ELF-1 (cell line): ENCODE measurements at regions not wholly inside any gene's neighbourhood (a gene's known extent, or its start where the extent isn't known, plus 50 kb on each side); places are given as distances from the start of the nearest gene placed in this dataset.

Experiments
- DNase-seq: peaks from one replicate; pipeline ENCODE4 v3.0.0-alpha.2; 2016; ENCODE audit warnings: low read depth, low spot score

GRCh38 chr5:97694091-97694490, 511.0 kb upstream of the RIOK2 start:
- no peak for DNase-seq

GRCh38 chr5:97714424-97714823, 531.4 kb upstream of the RIOK2 start:
- DNase-seq = no peak

- no peak for DNase-seq
These were observed 543.1 kb upstream of the RIOK2 start for GRCh38 chr5:97726106-97726505.

- no peak for DNase-seq
These were observed 545.9 kb upstream of the RIOK2 start for GRCh38 chr5:97728920-97729319.

GRCh38 chr5:97729938-97730337, 546.9 kb upstream of the RIOK2 start:
- DNase-seq = no peak

GRCh38 chr5:97735209-97735608, 552.2 kb upstream of the RIOK2 start:
- DNase-seq = no peak

GRCh38 chr5:97737608-97738007, 554.6 kb upstream of the RIOK2 start:
- no peak for DNase-seq

GRCh38 chr5:97745817-97746216, 562.8 kb upstream of the RIOK2 start:
- no peak for DNase-seq

GRCh38 chr5:97750576-97750975, 567.5 kb upstream of the RIOK2 start:
- no peak for DNase-seq

GRCh38 chr5:97751540-97751939, 568.5 kb upstream of the RIOK2 start:
- no peak for DNase-seq

GRCh38 chr5:97752871-97753270, 569.8 kb upstream of the RIOK2 start:
- DNase-seq = no peak

GRCh38 chr5:97762483-97762882, 579.4 kb upstream of the RIOK2 start:
- no peak for DNase-seq

GRCh38 chr5:97764700-97765099, 581.7 kb upstream of the RIOK2 start:
- DNase-seq = no peak

GRCh38 chr5:97778451-97778850, 595.4 kb upstream of the RIOK2 start:
- no peak for DNase-seq

GRCh38 chr5:97788369-97788768, 605.3 kb upstream of the RIOK2 start:
- no peak for DNase-seq

GRCh38 chr5:97797994-97798451, 615.0 kb upstream of the RIOK2 start:
- no peak for DNase-seq

GRCh38 chr5:97801461-97801860, 618.4 kb upstream of the RIOK2 start:
- DNase-seq = no peak

GRCh38 chr5:97820138-97820537, 637.1 kb upstream of the RIOK2 start:
- DNase-seq = no peak

GRCh38 chr5:97832645-97833296, 649.7 kb upstream of the RIOK2 start:
- no peak for DNase-seq

GRCh38 chr5:97834561-97834960, 651.5 kb upstream of the RIOK2 start:
- DNase-seq = no peak

- no peak for DNase-seq
These were observed 652.1 kb upstream of the RIOK2 start for GRCh38 chr5:97835112-97835511.

GRCh38 chr5:97836816-97837215, 653.8 kb upstream of the RIOK2 start:
- no peak for DNase-seq

- no peak for DNase-seq
These were observed 655.2 kb upstream of the RIOK2 start for GRCh38 chr5:97838214-97838613.
